Vagina (tissue), 2 donors: ENCODE measurements at regions not wholly inside any gene's neighbourhood (a gene's known extent, or its start where the extent isn't known, plus 50 kb on each side); places are given as distances from the start of the nearest gene placed in this dataset.

Experiments used
- CTCF ChIP-seq, 3 experiments: fragments of 450-650 bp in 2 of 3; fragments of 200-600 bp in 1 of 3; sonication (generic) in 1 of 3; IDR thresholded peaks; one replicate each; pipeline ENCODE4 v1.5.1; 2017 to 2019; ENCODE audit warnings: antibody characterized with exemption in 3 of 3, mild to moderate bottlenecking in 2 of 3, moderate library complexity in 2 of 3
- POLR2A ChIP-seq, 2 donors: fragments of 450-650 bp; IDR thresholded peaks; one replicate each; pipeline ENCODE4 v1.6.1; 2017; ENCODE audit warnings: antibody characterized with exemption in 2 of 2, mild to moderate bottlenecking in 2 of 2, moderate library complexity in 2 of 2

- no peak for TF ChIP-seq CTCF (IDR thresholded peaks at IDR 0.05)
- TF ChIP-seq POLR2A (IDR thresholded peaks at IDR 0.05), result no peak
These were observed 89.5 kb downstream of the ALX1 start for GRCh38 chr12:85369365-85370154.
